HepG2 (cell line): ENCODE measurements at regions not wholly inside any gene's neighbourhood (a gene's known extent, or its start where the extent isn't known, plus 50 kb on each side); places are given as distances from the start of the nearest gene placed in this dataset.

Experiments
- ATAC-seq: fragments of 200-7000 bp; cut with Tn5 transposase; 3 replicates; pipeline ENCODE4 v1.9.1; 2020; ENCODE audit warnings: mild to moderate bottlenecking, moderate library complexity
- BruUV-seq: library from RNA; stranded (reverse); fragments of 400-500 nt; replicated peaks from 2 replicates; lab custom pipeline; 2021; lab: Mats Ljungman, UMichigan
- CTCF ChIA-PET: fragments of 300-600 bp; formaldehyde crosslinking; extraction: SDS; loops from one replicate; lab custom pipeline; 2021; ENCODE audit warnings: low total read pairs, inconsistent platforms, low intra/inter-chr PET ratio; lab: Yijun Ruan, JAX
- POLR2A ChIA-PET: fragments of 350-600 bp; sonication (Branson Sonifier 250); formaldehyde crosslinking; loops from one replicate; lab custom pipeline; 2020; ENCODE audit warnings: antibody characterized with exemption, inconsistent platforms; lab: Yijun Ruan, JAX
- DNase-seq: peaks from one replicate; pipeline ENCODE4 v3.0.0-alpha.2; 2015; ENCODE audit warnings: low spot score
- FAIRE-seq: peaks from 3 replicates; lab custom pipeline; 2011; peaks lifted over from hg19 to GRCh38; lab: Jason Lieb, UNC
- H2AFZ ChIP-seq: one replicate; pipeline ENCODE4 v1.6.1; 2011; ENCODE audit warnings: low read length, inconsistent platforms
- H3K27ac ChIP-seq: fragments of 300-600 bp; 3 replicates; pipeline ENCODE4 v1.8.0; 2011; ENCODE audit warnings: mixed run types, mild to moderate bottlenecking, mixed read lengths, low read length, inconsistent platforms; ENCODE audit not compliant: insufficient read depth; ENCODE audit errors: extremely low read length
- H3K27me3 ChIP-seq, 2 experiments: fragments of 200-600 bp in 1 of 2; 2 replicates in 1 of 2; 3 replicates in 1 of 2; pipeline versions ENCODE4 v1.6.0 to v1.8.0; 2011; ENCODE audit warnings: low read length in 2 of 2, mild to moderate bottlenecking in 2 of 2, moderate library complexity in 2 of 2, inconsistent platforms in 1 of 2; ENCODE audit not compliant: insufficient read depth in 2 of 2, control insufficient read depth in 1 of 2
- H3K36me3 ChIP-seq, 2 experiments: fragments of 200-600 bp in 1 of 2; replicated peaks in 1 of 2; 2 replicates in 1 of 2; 3 replicates in 1 of 2; pipeline versions ENCODE4 v1.5.1 to v1.8.0; 2011; ENCODE audit warnings: low read length in 2 of 2, inconsistent platforms in 1 of 2; ENCODE audit not compliant: insufficient read depth in 2 of 2, control insufficient read depth in 1 of 2
- H3K4me1 ChIP-seq: 2 replicates; pipeline ENCODE4 v1.5.1; 2012; ENCODE audit warnings: low read length, inconsistent platforms; ENCODE audit not compliant: insufficient read depth
- H3K4me2 ChIP-seq: 2 replicates; pipeline ENCODE4 v1.6.0; 2011; ENCODE audit warnings: low read depth, low read length, inconsistent platforms
- H3K4me3 ChIP-seq, 3 experiments: fragments of 200-600 bp in 1 of 3; sonication (generic), shearing (Covaris generic) in 1 of 3; replicated peaks in 1 of 3; 2 replicates each; pipeline ENCODE4 v1.5.1; 2011 to 2016; ENCODE audit warnings: low read length in 3 of 3, inconsistent platforms in 2 of 3, low read depth in 2 of 3, mild to moderate bottlenecking in 2 of 3, control low read depth in 1 of 3, mixed read lengths in 1 of 3; ENCODE audit not compliant: insufficient read depth in 1 of 3
- H3K79me2 ChIP-seq: one replicate; pipeline ENCODE4 v1.6.1; 2011; ENCODE audit warnings: low read length, inconsistent platforms; ENCODE audit not compliant: insufficient read depth
- H3K9ac ChIP-seq: 2 replicates; pipeline ENCODE4 v1.6.0; 2011; ENCODE audit warnings: mild to moderate bottlenecking, low read depth, low read length, inconsistent platforms; ENCODE audit not compliant: insufficient read depth
- H3K9me3 ChIP-seq: 2 replicates; pipeline ENCODE4 v1.5.1; 2012; ENCODE audit warnings: mild to moderate bottlenecking, low read length
- H4K20me1 ChIP-seq: 2 replicates; pipeline ENCODE4 v1.6.0; 2011; ENCODE audit warnings: inconsistent platforms, mild to moderate bottlenecking, low read length, moderate library complexity; ENCODE audit not compliant: insufficient read depth
- HNF1A ChIP-seq, 2 experiments: sonication (generic) in 1 of 2; formaldehyde crosslinking in 1 of 2; IDR thresholded peaks; 2 replicates each; pipeline versions ENCODE4 v1.4.0 to v1.6.1; 2016 to 2020; ENCODE audit warnings: borderline replicate concordance in 1 of 2, low read depth in 1 of 2, mild to moderate bottlenecking in 1 of 2, missing genetic modification reagents in 1 of 2
- NAIF1 ChIP-seq: sonication (generic); formaldehyde crosslinking; IDR thresholded peaks from 2 replicates; pipeline ENCODE4 v1.5.0; 2020; ENCODE audit warnings: mild to moderate bottlenecking, missing genetic modification reagents, borderline replicate concordance
- TAF15 ChIP-seq: fragments of 200-400 bp; formaldehyde crosslinking; IDR thresholded peaks from one replicate; pipeline ENCODE4 v1.6.1; 2018; ENCODE audit warnings: mild to moderate bottlenecking, low read depth, low read length; ENCODE audit not compliant: poor library complexity, severe bottlenecking
- ZBTB38 ChIP-seq: sonication (generic); formaldehyde crosslinking; IDR thresholded peaks from 2 replicates; pipeline ENCODE4 v1.5.1; 2020; ENCODE audit warnings: mild to moderate bottlenecking, missing genetic modification reagents
- ZNF619 ChIP-seq: sonication (generic); formaldehyde crosslinking; IDR thresholded peaks from 2 replicates; pipeline ENCODE4 v1.4.0; 2020; ENCODE audit warnings: mild to moderate bottlenecking, missing genetic modification reagents
- WGBS: methylation state at CpG from one replicate; pipeline ENCODE4 v1.1.6; 2017; ENCODE audit warnings: low lambda C conversion rate; 5-methylcytosine and 5-hydroxymethylcytosine counted together
- in situ Hi-C: cut with HindIII; loops from 2 replicates; pipeline ENCODE4 v1.10.0; 2017; ENCODE audit warnings: low pct_unique_long_range_greater_than_20kb; ENCODE audit not compliant: extremely low pct_ligation_motif_present
- intact Hi-C: fragments of 100-400 bp; cut with micrococcal nuclease; formaldehyde crosslinking; loops from one replicate; pipeline ENCODE4 v1.10.0; 2022; ENCODE audit not compliant: unreplicated experiment

GRCh38 chr18:2168022-2168421, 403.3 kb downstream of the METTL4 start:
- Histone ChIP-seq H4K20me1 (no peaks in the 10 kb centered on the region), H3K79me2 (no peaks in the 10 kb centered on the region), H3K4me2 (no peak overlapping the region), H2AFZ (no peak overlapping the region), H3K36me3 (no peaks in the 10 kb centered on the region), H3K4me1 (peaks cover 17% of the 10 kb centered on the region), H3K4me3 (no peak overlapping the region), H3K9ac (no peak overlapping the region), H3K27me3 (no peaks in the 10 kb centered on the region), H3K9me3 (no peaks in the 10 kb centered on the region), H3K27ac (no peak overlapping the region)
- DNase-seq (no peak), ATAC-seq (no peak), FAIRE-seq (no peak)
- in situ Hi-C loops (no loop called here), intact Hi-C loops (no loop called here)
- no TSS peak for BruUV-seq
- POLR2A ChIA-PET = no interaction called here
- CTCF ChIA-PET = no interaction called here
- no peak for TF ChIP-seq NAIF1 (CRISPR knock-in tag)
- no peak for TF ChIP-seq HNF1A (IDR thresholded peaks at IDR 0.05; ENCODE audit: low read depth)
- TF ChIP-seq HNF1A (CRISPR knock-in tag; IDR thresholded peaks at IDR 0.05; ENCODE audit: borderline replicate concordance) = no peak
- TF ChIP-seq ZBTB38 (CRISPR knock-in tag) = no peak
- no peak for TF ChIP-seq TAF15
- no peak for TF ChIP-seq ZNF619 (CRISPR knock-in tag)
- 9% methylated on average over 5 of the region's 5 CpGs for WGBS
